GM06990 (cell line): ENCODE measurements at regions not wholly inside any gene's neighbourhood (a gene's known extent, or its start where the extent isn't known, plus 50 kb on each side); places are given as distances from the start of the nearest gene placed in this dataset.

ENCODE experiments used
- DNase-seq: peaks from one replicate; pipeline ENCODE4 v3.0.0-alpha.2; 2011; ENCODE audit not compliant: insufficient read length; ENCODE audit errors: extremely low read depth
- H3K27me3 ChIP-seq: replicated peaks from 2 replicates; pipeline ENCODE4 v1.6.0; 2011; ENCODE audit warnings: low read length; ENCODE audit not compliant: control insufficient read depth, insufficient read depth
- H3K36me3 ChIP-seq: 2 replicates; pipeline ENCODE4 v1.5.1; 2011; ENCODE audit warnings: low read length; ENCODE audit not compliant: control insufficient read depth, insufficient read depth
- H3K4me3 ChIP-seq: replicated peaks from 2 replicates; pipeline ENCODE4 v1.5.1; 2011; ENCODE audit warnings: low read depth, mild to moderate bottlenecking, control low read depth, low read length
- CTCF ChIP-seq: IDR thresholded peaks from 2 replicates; pipeline ENCODE4 v1.5.1; 2011; ENCODE audit warnings: low read length, control low read depth, mild to moderate bottlenecking, inconsistent platforms; ENCODE audit not compliant: insufficient read depth, poor library complexity, severe bottlenecking

GRCh38 chr7:15854841-15855524 is 168.5 kb upstream of the MEOX2 start:
- no peaks in the 10 kb centered on the region for H3K27me3 ChIP-seq
- H3K4me3 ChIP-seq: no peak overlapping the region
- H3K36me3 ChIP-seq: no peaks in the 10 kb centered on the region
- TF ChIP-seq CTCF: no peak
- no peak for DNase-seq

GRCh38 chr7:15853832-15854470 is 167.5 kb upstream of the MEOX2 start:
- H3K36me3 ChIP-seq: no peaks in the 10 kb centered on the region
- DNase-seq: no peak
- no peaks in the 10 kb centered on the region for H3K27me3 ChIP-seq
- no peak for TF ChIP-seq CTCF
- no peak overlapping the region for H3K4me3 ChIP-seq

- Histone ChIP-seq H3K4me3 (no peak overlapping the region), H3K27me3 (no peaks in the 10 kb centered on the region), H3K36me3 (no peaks in the 10 kb centered on the region)
- no peak for TF ChIP-seq CTCF
- no peak for DNase-seq
These were observed 164.7 kb upstream of the MEOX2 start for GRCh38 chr7:15851201-15851600.

- no peaks in the 10 kb centered on the region for H3K36me3 ChIP-seq
- TF ChIP-seq CTCF: no peak
- no peak for DNase-seq
- H3K4me3 ChIP-seq: no peak overlapping the region
- H3K27me3 ChIP-seq: no peaks in the 10 kb centered on the region
These were observed 162.4 kb upstream of the MEOX2 start for GRCh38 chr7:15848901-15849300.

- no peak overlapping the region for H3K4me3 ChIP-seq
- H3K36me3 ChIP-seq: no peaks in the 10 kb centered on the region
- TF ChIP-seq CTCF: no peak
- H3K27me3 ChIP-seq: no peaks in the 10 kb centered on the region
- DNase-seq: no peak
These were observed 161.9 kb upstream of the MEOX2 start for GRCh38 chr7:15848362-15848761.
